ENCODE measurements at regions not wholly inside any gene's neighbourhood (a gene's known extent, or its start where the extent isn't known, plus 50 kb on each side); places are given as distances from the start of the nearest gene placed in this dataset.

DNA sequence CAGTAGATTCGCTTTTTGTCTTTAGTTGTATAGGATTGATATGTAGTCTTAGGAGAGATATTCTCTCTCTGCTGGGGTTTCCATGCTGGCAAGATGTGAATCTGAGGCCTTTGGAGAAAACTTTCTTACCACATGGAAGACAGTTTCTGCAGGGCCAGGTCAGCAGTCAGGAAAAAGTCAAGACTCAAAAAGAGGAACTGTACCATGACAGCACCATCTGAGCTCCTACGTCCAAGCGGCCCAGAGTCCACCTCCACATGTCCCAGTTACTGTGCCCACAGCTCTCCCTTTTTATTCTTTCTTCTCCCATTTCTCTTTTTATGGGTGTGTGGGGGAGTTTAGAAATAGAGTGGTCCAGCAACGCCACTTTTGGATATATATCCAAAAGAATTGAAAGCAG is 172.0 kb downstream of the MTHFS start:
- Histone ChIP-seq H3K4me1 (ENCODE audit: insufficient read depth) (no peaks in the 10 kb centered on the region), H3K4me3 (no peak overlapping the region), H3K9me3 (no peaks in the 10 kb centered on the region), H3K36me3 (no peaks in the 10 kb centered on the region), H3K27me3 (no peaks in the 10 kb centered on the region), H3K27ac (no peak overlapping the region)
- TF ChIP-seq EP300 (IDR thresholded peaks at IDR 0.05) (no peak), POLR2A (IDR thresholded peaks at IDR 0.05) (no peak)
- TF ChIP-seq, protein P1, sequence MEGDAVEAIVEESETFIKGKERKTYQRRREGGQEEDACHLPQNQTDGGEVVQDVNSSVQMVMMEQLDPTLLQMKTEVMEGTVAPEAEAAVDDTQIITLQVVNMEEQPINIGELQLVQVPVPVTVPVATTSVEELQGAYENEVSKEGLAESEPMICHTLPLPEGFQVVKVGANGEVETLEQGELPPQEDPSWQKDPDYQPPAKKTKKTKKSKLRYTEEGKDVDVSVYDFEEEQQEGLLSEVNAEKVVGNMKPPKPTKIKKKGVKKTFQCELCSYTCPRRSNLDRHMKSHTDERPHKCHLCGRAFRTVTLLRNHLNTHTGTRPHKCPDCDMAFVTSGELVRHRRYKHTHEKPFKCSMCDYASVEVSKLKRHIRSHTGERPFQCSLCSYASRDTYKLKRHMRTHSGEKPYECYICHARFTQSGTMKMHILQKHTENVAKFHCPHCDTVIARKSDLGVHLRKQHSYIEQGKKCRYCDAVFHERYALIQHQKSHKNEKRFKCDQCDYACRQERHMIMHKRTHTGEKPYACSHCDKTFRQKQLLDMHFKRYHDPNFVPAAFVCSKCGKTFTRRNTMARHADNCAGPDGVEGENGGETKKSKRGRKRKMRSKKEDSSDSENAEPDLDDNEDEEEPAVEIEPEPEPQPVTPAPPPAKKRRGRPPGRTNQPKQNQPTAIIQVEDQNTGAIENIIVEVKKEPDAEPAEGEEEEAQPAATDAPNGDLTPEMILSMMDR (IDR thresholded peaks at IDR 0.05) = no peak
- 83 to 87% (median 86%) methylated on average over 4 of the region's 4 CpGs for WGBS, 3 donors
- intact Hi-C loops (cut with DNase I) = no loop called here
- DNase-seq = no peak

GRCh38 chr15:79728867-79729266 is 167.9 kb downstream of the MTHFS start:
- no peak for DNase-seq
- no peaks in the 10 kb centered on the region for H3K27me3 ChIP-seq
- no peak overlapping the region for H3K4me3 ChIP-seq
- H3K27ac ChIP-seq = no peak overlapping the region
- H3K36me3 ChIP-seq = no peaks in the 10 kb centered on the region
- H3K4me1 ChIP-seq (ENCODE audit: insufficient read depth) = no peaks in the 10 kb centered on the region
- WGBS, 3 donors = 29 to 37% (median 33%) methylated on average over 3 of the region's 3 CpGs
- no peak for TF ChIP-seq POLR2A (IDR thresholded peaks at IDR 0.05)
- TF ChIP-seq, protein P1 (IDR thresholded peaks at IDR 0.05) = no peak
- intact Hi-C loops (cut with DNase I) = no loop called here
- no peaks in the 10 kb centered on the region for H3K9me3 ChIP-seq

DNA sequence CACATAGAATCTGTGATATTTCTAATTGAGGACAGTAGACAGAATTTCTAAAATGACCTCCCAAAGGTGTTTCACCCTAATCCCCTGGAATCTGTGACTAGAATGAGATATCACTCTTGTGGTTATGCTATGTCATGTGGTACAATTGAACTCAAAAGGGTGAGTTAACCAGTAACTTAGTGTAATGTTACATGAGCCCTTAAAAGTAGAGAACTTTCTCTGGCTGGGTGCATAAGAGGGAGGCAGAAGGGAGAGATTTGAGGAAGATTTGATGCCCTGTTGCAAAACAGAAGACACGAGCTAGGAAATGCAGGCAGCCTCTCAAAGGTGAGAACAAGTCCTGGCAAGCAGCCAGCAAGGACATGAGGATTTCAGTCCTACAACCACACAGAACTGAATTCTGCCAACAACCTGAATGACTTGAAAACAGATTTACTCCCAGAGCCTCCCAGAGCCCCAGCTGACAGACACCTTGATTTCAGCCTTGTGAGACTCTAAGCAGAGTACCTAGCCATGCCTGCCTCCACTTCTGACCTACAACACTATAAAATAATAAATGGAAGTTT is 160.3 kb downstream of the MTHFS start:
- H3K27me3 ChIP-seq = no peaks in the 10 kb centered on the region
- H3K36me3 ChIP-seq = no peaks in the 10 kb centered on the region
- intact Hi-C loops (cut with DNase I) = no loop called here
- WGBS, 3 donors = 43 to 77% (median 53%) methylated on average over 1 of the region's 1 CpG
- H3K4me1 ChIP-seq (ENCODE audit: insufficient read depth) = no peaks in the 10 kb centered on the region
- TF ChIP-seq, protein P1 (IDR thresholded peaks at IDR 0.05) = no peak
- TF ChIP-seq POLR2A (IDR thresholded peaks at IDR 0.05) = no peak
- no peak for TF ChIP-seq EP300 (IDR thresholded peaks at IDR 0.05)
- H3K27ac ChIP-seq = no peak overlapping the region
- no peak overlapping the region for H3K4me3 ChIP-seq
- DNase-seq = no peak
- no peaks in the 10 kb centered on the region for H3K9me3 ChIP-seq

- Histone ChIP-seq H3K4me1 (ENCODE audit: insufficient read depth) (no peaks in the 10 kb centered on the region), H3K36me3 (no peaks in the 10 kb centered on the region), H3K27ac (no peak overlapping the region), H3K9me3 (no peaks in the 10 kb centered on the region), H3K4me3 (no peak overlapping the region), H3K27me3 (no peaks in the 10 kb centered on the region)
- intact Hi-C loops (cut with DNase I) = no loop called here
- TF ChIP-seq, protein P1 (IDR thresholded peaks at IDR 0.05) = no peak
- no peak for TF ChIP-seq POLR2A (IDR thresholded peaks at IDR 0.05)
- 73 to 79% (median 78%) methylated on average over 6 of the region's 6 CpGs for WGBS, 3 donors
- no peak for DNase-seq
These were observed 158.7 kb downstream of the MTHFS start for GRCh38 chr15:79738143-79738542.
